IMR-90 (cell line): ENCODE measurements at regions not wholly inside any gene's neighbourhood (a gene's known extent, or its start where the extent isn't known, plus 50 kb on each side); places are given as distances from the start of the nearest gene placed in this dataset.
"Not testable (repeated sequence)": the region's sequence is repeated elsewhere in the genome, so short reads cannot be mapped to it uniquely, and the experiment has no call there.

Experiments
- ATAC-seq: fragments of 200-7000 bp; cut with Tn5 transposase; 2 replicates; pipeline ENCODE4 v1.9.1; 2020; ENCODE audit warnings: low read depth, mild to moderate bottlenecking, moderate library complexity
- BruUV-seq: library from RNA; stranded (reverse); fragments of 400-500 nt; replicated peaks from 2 replicates; lab custom pipeline; 2021; lab: Mats Ljungman, UMichigan
- CTCF ChIA-PET: fragments of 300-600 bp; formaldehyde crosslinking; extraction: SDS; loops from one replicate; lab custom pipeline; 2021; ENCODE audit warnings: antibody characterized with exemption; lab: Yijun Ruan, JAX
- POLR2A ChIA-PET: fragments of 300-600 bp; sonication (Branson Sonifier 250); formaldehyde crosslinking; loops from one replicate; lab custom pipeline; 2022; ENCODE audit warnings: antibody characterized with exemption; ENCODE audit not compliant: unreplicated experiment; lab: Charles Lee
- DNase-seq: peaks from one replicate; pipeline ENCODE4 v3.0.0; 2013
- H2AFZ ChIP-seq: replicated peaks from 2 replicates; pipeline ENCODE3; 2013; ENCODE audit warnings: low read length, mild to moderate bottlenecking; ENCODE audit not compliant: poor library complexity
- H2AK5ac ChIP-seq: 2 replicates; pipeline ENCODE4 v1.6.1; 2013; ENCODE audit warnings: low read depth, low read length, inconsistent platforms
- H2AK9ac ChIP-seq: replicated peaks from 2 replicates; pipeline ENCODE3; 2013; ENCODE audit warnings: mild to moderate bottlenecking, low read depth, low read length, moderate library complexity; ENCODE audit not compliant: poor library complexity
- H2BK120ac ChIP-seq: 2 replicates; pipeline ENCODE4 v1.6.1; 2013; ENCODE audit warnings: low read depth, low read length, inconsistent platforms
- H2BK15ac ChIP-seq: 3 replicates; pipeline ENCODE4 v1.6.1; 2013; ENCODE audit warnings: low read depth, low read length, inconsistent platforms
- H2BK20ac ChIP-seq: 2 replicates; pipeline ENCODE4 v1.6.1; 2013; ENCODE audit warnings: low read depth, mild to moderate bottlenecking, inconsistent platforms, low read length, moderate library complexity
- H2BK5ac ChIP-seq: 2 replicates; pipeline ENCODE4 v1.6.1; 2013; ENCODE audit warnings: mild to moderate bottlenecking, low read depth, low read length, inconsistent platforms; ENCODE audit not compliant: poor library complexity, severe bottlenecking
- H3K14ac ChIP-seq: replicated peaks from 2 replicates; pipeline ENCODE4 v1.6.1; 2013; ENCODE audit warnings: low read depth, low read length, inconsistent platforms
- H3K18ac ChIP-seq: 2 replicates; pipeline ENCODE4 v1.6.1; 2013; ENCODE audit warnings: low read depth, low read length, control low read depth
- H3K23ac ChIP-seq: 2 replicates; pipeline ENCODE4 v1.6.1; 2013; ENCODE audit warnings: low read depth, low read length, inconsistent platforms
- H3K27ac ChIP-seq: 2 replicates; pipeline ENCODE4 v1.5.1; 2013; ENCODE audit warnings: mild to moderate bottlenecking, control low read depth, low read length; ENCODE audit not compliant: insufficient read depth
- H3K27me3 ChIP-seq: 2 replicates; pipeline ENCODE4 v1.6.1; 2013; ENCODE audit warnings: low read length; ENCODE audit not compliant: control insufficient read depth, insufficient read depth
- H3K36me3 ChIP-seq: 2 replicates; pipeline ENCODE4 v1.6.1; 2013; ENCODE audit warnings: low read length, mixed read lengths; ENCODE audit not compliant: control insufficient read depth, insufficient read depth
- H3K4ac ChIP-seq: 2 replicates; pipeline ENCODE4 v1.6.1; 2013; ENCODE audit warnings: low read depth, low read length, inconsistent platforms
- H3K4me1 ChIP-seq: 2 replicates; pipeline ENCODE4 v1.6.1; 2013; ENCODE audit warnings: low read length, mixed read lengths; ENCODE audit not compliant: control insufficient read depth, insufficient read depth
- H3K4me2 ChIP-seq: 2 replicates; pipeline ENCODE4 v1.6.1; 2013; ENCODE audit warnings: low read depth, mild to moderate bottlenecking, control low read depth, low read length, moderate library complexity
- H3K4me3 ChIP-seq: 2 replicates; pipeline ENCODE4 v1.5.1; 2013; ENCODE audit warnings: low read depth, mild to moderate bottlenecking, control low read depth, low read length, moderate library complexity; ENCODE audit not compliant: insufficient read depth
- H3K56ac ChIP-seq: 2 replicates; pipeline ENCODE4 v1.6.1; 2013; ENCODE audit warnings: low read length, inconsistent platforms; ENCODE audit not compliant: insufficient read depth; ENCODE audit errors: extremely low read depth
- H3K79me1 ChIP-seq, 2 experiments: 2 replicates each; pipeline ENCODE4 v1.6.1; 2013; ENCODE audit warnings: low read length in 2 of 2, inconsistent platforms in 1 of 2, low read depth in 1 of 2
- H3K9ac ChIP-seq: 2 replicates; pipeline ENCODE4 v1.6.1; 2013; ENCODE audit warnings: low read depth, low read length, control low read depth
- H3K9me1 ChIP-seq: 2 replicates; pipeline ENCODE4 v1.6.1; 2013; ENCODE audit warnings: low read length, inconsistent platforms; ENCODE audit not compliant: insufficient read depth
- H3K9me3 ChIP-seq: 2 replicates; pipeline ENCODE4 v1.6.1; 2013; ENCODE audit warnings: low read length; ENCODE audit not compliant: control insufficient read depth, insufficient read depth
- H4K20me1 ChIP-seq: 2 replicates; pipeline ENCODE4 v1.6.1; 2013; ENCODE audit warnings: low read length, inconsistent platforms; ENCODE audit not compliant: insufficient read depth
- H4K5ac ChIP-seq: 2 replicates; pipeline ENCODE4 v1.6.1; 2013; ENCODE audit warnings: mild to moderate bottlenecking, low read depth, low read length, control low read depth
- H4K8ac ChIP-seq, 2 experiments: 2 replicates each; pipeline ENCODE4 v1.6.1; 2013; ENCODE audit warnings: low read depth in 2 of 2, low read length in 2 of 2, control low read depth in 1 of 2, inconsistent platforms in 1 of 2
- H4K91ac ChIP-seq: 2 replicates; pipeline ENCODE4 v1.6.1; 2013; ENCODE audit warnings: low read depth, low read length, inconsistent platforms; ENCODE audit not compliant: insufficient read depth
- WGBS, 2 experiments: methylation state at CpG; one replicate each; pipeline versions ENCODE4 v1.1.5 to v1.1.7; 2013; ENCODE audit warnings: missing lambda C conversion rate in 2 of 2; ENCODE audit not compliant: insufficient read length in 1 of 2; ENCODE audit errors: extremely low coverage in 2 of 2; 5-methylcytosine and 5-hydroxymethylcytosine counted together
- dilution Hi-C: fragments of 300-500 bp; cut with HindIII; formaldehyde crosslinking; loops from one replicate; pipeline ENCODE4 v1.14.3; 2018; ENCODE audit warnings: low sequenced_read_pairs; ENCODE audit not compliant: unreplicated experiment
- in situ Hi-C: fragments of 300-500 bp; cut with MboI; formaldehyde crosslinking; loops from 3 replicates; pipeline ENCODE4 v1.14.3; 2019; ENCODE audit warnings: low sequenced_read_pairs, inconsistent platforms, mixed read lengths
- intact Hi-C: fragments of 100-400 bp; cut with micrococcal nuclease; formaldehyde crosslinking; loops from 2 replicates; pipeline ENCODE4 v1.10.0; 2022

GRCh38 chr19:23984911-23985310 is 70.2 kb downstream of the ZNF726 start:
- BruUV-seq, H3K79me1 ChIP-seq, dilution Hi-C loops, H2AK5ac ChIP-seq, H2BK5ac ChIP-seq, H3K9ac ChIP-seq, H3K27ac ChIP-seq, H4K20me1 ChIP-seq, H3K36me3 ChIP-seq, H3K9me1 ChIP-seq, H3K4me2 ChIP-seq, H3K18ac ChIP-seq, H2BK120ac ChIP-seq, H3K4me3 ChIP-seq, H4K91ac ChIP-seq, H3K56ac ChIP-seq, H3K4me1 ChIP-seq, H4K5ac ChIP-seq, H4K8ac ChIP-seq, H3K9me3 ChIP-seq, H2BK20ac ChIP-seq, H3K23ac ChIP-seq, H3K4ac ChIP-seq, H3K14ac ChIP-seq, ATAC-seq, intact Hi-C loops, in situ Hi-C loops, H2AK9ac ChIP-seq, POLR2A ChIA-PET, DNase-seq, H2AFZ ChIP-seq, CTCF ChIA-PET, H3K27me3 ChIP-seq, H2BK15ac ChIP-seq: not testable (repeated sequence)
- WGBS, 2 experiments = no CpG with 5 or more reads among the region's 1 CpG
